NCI-H1092 treated with DMSO at 0.1 percent for 48 hours (cell line): ENCODE measurements at regions not wholly inside any gene's neighbourhood (a gene's known extent, or its start where the extent isn't known, plus 50 kb on each side); places are given as distances from the start of the nearest gene placed in this dataset.
A peak's percentile ranks its signal among the peaks of the same experiment; 100 is the strongest.

Source experiments
- DNase-seq: peaks from one replicate; lab custom pipeline; 2025; lab: John Stamatoyannopoulos, UW

DNA sequence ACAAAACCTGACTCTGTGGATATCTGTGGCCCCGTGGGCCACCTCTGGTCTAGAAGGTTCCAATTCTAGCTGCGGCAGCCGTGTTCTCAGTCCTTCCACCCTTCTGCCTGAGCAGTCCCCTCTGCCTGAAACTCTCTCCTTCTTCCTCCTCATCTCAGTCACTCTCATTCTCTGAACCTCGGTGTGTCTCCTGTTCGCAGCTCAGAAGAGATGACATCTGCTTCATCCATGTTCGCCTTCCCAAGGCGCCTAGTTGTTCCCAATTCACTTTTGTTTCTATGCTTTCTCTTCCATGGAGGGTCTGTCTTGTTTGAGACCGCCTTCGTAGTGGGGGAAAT, 95.5 kb downstream of the CEBPB start:
- DNase-seq: no peak

DNA sequence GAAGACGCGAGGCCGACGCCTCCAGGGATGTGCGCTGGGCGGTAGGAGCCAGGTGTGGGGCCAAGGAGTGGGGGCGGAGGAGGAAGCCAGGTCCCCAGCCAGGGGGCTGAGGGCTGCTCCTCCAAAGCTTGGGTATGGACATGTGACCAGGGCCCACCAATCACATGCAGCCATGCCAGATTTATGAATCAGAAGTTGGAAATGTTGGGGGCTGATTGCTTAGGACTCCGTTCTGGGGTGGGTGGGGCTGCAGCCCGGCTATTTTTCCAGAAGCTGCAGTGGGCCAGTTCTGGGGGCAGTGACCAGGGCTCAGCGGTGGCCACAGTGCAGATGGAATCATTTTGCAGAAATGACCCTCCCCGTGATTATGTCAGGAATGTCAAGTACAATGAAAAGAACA, 96.0 kb downstream of the CEBPB start:
- no peak for DNase-seq

DNA sequence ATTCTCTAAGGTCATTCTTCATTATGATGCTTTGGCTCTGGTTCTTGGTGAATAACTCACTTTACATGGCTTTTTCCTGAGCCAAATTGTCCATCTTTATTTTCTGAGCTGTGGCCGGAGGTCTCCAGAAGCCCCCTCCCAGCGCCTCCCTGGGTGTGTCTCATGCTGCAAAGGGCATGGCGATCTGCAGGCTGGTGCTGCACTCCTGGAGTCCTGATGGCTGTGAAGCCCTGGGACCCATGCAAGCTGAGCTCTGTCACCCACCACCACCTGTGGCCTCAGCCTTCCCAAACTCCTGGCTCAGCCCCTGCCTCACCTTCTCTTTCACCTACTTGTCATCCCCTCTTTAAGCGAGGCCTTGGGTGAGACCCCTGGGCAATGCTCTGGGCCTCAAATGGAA, 96.9 kb downstream of the CEBPB start:
- no peak for DNase-seq

DNA sequence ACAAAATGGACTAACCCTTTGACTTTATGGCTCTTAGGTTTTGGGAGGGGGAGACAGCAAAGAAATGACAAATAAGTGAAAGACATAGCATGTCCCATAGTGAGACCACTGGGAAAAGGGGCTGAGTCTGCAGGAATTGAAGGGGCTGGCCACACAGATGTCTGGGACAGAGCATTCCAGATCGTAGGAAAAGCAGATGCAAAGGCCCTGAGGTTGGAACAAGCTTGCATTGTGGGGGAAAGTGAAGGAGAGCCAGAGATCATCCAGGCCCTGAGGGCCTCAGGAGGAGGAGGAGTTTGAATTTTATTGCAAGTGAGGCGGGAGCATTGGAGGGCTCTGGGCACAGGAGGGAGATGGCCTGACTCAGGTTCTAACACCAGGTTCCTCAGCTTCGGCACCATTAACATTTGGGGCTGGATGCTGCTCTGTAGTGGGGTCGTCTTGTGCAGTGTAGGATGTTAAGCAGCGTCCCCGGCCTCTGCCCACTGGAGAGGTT, 97.5 kb downstream of the CEBPB start:
- no peak for DNase-seq

DNA sequence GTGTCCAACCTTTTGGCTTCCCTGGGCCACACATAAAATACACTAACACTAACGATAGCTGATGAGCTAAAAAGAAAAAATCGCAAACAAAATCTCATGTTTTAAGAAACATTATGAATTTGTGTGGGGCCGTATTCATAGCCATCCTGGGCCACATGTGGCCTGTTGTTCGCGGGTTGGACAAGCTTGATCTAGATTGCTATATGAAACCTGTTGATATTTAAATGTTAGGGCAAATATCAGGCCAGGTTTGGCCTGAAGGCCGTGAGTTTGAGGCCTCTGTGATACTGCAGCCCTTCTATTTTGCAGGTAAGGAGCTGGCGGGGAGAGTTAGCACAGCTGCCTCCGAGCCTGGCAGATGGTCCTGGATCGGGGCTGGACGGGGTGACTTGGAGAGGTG, 99.0 kb downstream of the CEBPB start:
- DNase-seq: no peak

DNA sequence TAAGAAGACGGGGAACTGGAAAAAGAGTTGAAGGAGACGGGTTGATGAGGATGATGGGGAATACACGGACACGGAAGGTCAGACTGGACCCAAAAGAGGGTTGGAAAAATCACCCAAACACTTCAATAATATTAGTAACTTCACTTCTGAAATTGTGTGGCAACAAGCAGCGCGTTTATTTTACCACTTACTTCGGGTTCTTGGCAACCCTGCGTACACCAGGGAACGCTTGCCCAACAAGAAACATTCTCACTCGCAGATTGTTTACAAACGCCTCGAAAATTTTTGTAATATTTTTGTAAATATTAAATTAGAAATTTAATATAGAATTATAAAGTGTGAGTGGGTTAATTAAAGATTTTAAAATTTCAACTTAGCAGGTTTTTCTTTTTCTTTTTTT, 99.5 kb downstream of the CEBPB start:
- no peak for DNase-seq

DNA sequence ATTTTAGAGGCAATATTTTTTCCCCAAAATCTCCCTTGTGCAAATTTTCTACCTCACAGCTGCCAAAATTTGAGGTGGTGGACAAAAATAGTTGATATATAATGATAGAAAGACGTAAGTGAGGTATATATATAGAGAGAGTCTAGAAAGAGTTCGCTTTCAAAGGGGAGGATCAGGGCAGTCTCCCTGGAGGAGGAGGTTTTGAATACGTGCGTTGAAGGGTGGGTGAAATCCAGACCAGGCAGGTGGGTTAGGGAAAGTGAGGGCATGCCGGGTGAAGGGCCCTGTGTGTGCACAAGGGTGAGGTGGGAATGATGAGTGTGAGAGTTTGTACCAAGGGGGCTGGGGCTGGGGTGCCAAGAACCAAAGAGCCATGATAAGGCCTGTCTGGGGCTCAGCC, 100.2 kb downstream of the CEBPB start:
- DNase-seq: no peak

DNA sequence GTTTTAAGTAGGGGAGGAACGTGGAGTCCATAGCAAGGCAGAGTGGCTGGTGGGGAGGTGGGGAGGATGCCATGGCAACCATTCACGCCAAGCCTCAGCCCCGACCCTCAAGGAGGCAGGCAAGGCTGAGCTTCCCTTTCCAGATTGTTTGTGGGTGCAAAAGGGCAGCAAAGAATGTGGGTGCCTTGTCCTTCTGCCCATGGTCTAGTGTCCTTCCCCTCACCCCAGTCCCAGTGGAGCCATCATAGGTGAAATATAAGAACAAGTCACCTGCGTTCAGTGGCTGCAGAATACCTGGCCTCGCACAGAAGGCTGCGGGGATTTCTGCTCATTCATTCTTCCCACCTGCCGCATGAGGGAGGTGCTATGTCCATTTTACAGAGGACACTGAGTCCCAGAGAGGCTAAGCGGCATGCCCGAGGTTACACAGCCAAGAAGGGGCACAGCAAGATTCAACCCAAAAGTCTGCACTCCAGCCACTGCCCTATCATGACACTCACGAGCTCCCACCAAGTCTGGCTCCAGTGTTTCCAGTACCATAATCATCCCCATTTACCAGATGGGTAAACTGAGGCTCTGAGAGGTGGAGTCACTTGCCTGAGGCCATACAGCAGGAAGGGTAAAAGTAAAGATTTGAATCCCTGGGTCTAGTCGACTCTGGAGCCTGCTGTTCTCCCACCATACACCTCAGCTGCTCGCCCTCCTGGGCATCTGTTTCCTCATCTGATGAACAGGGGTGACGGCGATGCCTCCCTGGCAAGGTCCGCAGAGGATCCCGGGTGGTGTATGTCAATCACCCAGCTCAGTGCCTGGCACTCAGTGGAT, 100.8 kb downstream of the CEBPB start:
- no peak for DNase-seq

DNA sequence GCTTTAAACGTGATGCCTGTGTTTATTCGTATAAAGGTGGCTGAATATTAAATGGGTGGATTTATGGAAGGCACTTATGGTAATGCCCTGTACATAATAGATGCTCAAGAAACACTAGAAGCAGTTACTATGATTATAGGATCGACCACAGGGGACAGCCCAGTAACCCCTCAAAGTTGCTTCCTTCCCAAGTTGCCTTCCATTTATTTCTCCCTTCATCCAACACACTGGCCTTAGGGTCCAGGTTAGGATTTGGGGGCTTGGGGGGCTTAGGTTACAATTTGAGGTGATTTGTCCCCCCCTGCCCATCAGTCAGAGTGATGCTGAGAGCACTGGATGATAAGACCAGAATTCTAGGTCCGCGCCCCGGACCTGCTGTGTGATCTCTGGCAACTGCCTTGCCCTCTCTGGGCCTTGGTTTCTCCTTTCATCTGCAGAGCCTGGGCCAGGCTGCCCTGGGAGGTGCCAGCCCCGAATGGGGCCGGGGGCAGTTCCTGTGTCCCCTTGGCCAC, 101.5 kb downstream of the CEBPB start:
- no peak for DNase-seq

DNA sequence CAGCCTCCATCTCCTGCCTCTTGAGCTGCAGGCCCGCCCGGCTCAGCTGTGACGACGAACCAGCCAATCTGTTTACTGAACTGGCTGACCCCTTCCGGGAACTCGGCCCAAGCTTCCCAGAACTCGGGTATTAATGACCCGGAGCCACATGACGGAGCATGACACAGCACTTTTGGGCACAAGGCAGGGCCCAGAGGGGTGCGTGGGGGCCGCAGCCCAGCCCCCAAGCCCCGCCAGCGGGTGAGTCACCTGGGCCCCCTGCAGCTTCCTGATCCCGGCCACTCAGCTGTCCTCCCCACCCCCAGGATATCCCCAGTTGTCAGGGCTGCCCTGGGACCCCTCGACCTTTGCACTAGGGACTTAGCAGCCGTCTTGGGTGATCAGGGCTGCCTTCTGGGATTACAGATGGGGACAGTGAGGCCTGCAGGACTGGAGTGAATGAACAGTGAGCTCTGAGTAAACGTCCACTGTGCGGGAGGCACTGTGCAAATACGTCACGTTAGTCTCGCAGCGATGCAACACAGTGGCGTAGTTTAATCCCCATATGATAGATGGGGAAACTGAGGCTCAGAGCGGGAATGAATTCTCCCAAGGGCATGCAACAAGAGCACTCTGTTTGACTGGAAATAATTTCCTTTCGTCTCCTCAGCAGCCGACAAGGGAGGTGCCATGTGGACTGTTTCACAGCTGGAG, 102.1 kb downstream of the CEBPB start:
- DNase-seq: no peak

DNA sequence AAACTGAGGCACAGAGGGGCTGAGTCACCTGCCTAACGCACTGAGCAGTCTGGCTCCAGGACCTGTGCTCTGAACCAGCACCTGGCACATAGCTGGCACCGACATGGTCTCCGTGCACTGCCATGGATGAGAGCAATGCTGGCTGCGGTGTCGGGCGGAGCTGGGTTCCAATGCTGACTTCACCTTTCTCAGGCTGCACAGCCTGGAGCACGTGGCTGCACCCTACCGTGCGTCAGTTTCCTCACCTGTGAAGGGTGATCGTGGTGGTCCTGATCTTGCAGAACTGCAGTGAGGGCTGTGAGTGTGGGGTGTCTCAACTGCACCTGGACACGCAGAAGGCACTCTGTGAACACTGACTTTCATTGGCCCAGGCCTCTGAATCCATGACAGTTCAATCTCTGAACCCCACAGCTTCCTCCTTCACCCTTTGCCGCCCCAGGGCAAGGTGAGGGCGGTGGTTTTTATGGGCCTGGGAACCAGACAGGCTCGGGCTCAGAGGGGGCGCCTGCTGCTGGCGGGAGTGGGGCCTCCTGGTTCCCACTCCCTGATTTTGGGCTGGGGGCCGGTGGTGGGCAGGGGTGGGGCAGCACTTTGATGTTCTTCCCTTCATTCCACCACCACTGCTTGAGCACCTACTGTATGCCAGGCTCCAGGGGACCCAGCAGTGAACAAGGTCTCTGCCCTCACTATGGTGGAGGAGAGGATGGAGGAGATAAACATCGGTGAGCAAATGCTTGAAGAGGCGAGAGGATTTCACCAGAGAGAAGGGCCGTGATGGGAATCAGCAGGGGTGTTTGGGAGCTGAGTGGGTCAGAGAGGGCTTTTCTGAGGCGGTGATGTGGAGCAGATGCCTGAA, 102.9 kb downstream of the CEBPB start:
- DNase-seq: no peak

DNA sequence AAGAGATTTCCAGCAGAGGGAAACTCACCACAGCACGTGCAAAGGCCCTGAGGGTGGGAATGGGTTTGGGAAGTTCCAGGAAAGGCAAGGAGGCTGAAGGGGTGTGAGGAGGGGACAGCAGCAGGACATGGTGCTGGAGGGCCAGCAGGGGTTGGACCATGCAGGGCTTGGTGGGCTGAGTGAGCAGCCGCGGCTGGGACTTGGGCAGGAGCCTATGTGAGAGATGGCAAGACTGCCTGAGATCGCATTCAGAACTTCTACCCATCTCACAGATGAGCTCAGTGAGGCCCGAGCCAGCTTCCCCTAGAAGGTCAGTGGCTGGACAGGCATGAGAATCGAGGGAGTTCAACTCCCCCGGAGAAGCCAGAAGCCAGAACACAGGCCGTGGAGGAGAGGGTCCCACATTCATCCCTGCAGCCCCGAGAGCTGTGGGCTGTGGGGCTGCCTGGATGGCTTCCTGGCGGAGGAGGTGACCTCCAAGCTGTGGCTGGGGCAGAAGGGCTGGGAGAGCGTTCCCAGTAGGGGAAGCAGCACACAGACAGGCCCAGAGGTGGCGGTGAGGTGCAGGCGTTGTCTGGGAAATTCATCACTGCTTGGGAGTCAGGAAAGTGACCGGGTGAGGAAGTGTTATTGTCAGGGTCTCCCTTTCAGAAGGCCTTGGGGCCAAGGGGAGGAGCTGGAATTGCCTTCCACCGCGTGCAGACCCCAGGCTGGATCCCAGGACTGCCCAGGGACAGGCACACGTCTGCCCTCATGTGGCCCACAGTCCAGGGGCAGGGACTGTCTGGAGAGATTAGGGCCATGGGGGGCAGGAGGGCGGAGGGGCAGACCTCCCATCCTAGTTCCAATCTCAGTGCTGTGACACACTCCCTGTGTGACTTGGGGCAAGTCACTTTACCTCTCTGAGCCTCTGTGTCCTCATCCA, 103.8 kb downstream of the CEBPB start:
- no peak for DNase-seq

DNA sequence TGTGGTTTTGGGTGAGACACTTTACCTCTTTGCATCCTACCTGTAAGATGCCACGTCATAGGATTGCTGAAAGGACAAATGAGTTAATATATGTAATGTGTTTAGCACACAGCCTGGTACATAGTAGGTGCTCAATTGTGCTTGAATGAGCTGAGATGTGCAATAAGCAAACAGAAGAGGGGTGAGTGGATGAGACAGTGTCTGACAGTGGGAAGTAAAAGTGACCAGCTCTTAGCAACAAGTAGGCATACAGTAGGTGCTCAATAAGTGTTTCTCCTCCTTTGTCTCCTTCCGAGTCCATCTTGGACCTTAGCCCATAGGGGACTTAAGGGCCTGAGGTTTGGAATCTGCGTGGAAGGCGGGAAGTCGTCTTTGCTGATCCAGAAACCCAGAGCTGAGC, 104.7 kb downstream of the CEBPB start:
- DNase-seq: peak; percentile 73

DNA sequence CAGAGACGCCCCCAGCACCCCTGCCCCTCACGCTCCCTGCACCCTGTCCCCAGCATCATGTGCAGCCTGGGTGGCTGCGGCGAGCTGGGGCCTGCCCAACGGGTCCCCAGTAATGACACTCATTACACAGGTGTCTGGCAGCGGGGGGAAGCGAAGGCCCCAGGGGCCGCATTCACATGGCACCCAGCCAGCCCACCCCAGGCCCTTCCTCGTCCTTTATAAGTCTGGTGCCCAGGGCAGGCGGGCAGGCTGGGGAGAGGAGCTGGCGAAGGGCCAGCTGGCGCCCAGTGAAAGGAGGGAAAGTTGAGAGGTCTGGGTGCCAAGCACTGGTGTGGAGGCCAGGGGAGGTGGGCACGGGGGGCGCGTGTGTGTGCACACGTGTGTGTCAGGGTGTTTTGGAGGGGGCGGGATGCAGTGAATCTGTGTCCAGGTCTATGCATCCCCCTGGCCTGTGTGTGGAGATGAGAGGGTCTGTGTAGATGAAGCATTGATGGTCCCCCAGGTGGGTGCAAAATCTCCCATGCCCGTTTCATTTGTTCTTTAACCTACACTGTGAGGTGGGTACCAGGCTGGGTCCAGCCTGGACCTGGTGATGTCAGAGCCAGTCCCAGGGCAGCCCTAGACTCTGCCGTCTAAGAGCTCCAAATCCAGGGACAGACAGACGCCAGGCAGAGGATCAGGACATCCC, 105.3 kb downstream of the CEBPB start:
- peak; percentile 82 for DNase-seq

DNA sequence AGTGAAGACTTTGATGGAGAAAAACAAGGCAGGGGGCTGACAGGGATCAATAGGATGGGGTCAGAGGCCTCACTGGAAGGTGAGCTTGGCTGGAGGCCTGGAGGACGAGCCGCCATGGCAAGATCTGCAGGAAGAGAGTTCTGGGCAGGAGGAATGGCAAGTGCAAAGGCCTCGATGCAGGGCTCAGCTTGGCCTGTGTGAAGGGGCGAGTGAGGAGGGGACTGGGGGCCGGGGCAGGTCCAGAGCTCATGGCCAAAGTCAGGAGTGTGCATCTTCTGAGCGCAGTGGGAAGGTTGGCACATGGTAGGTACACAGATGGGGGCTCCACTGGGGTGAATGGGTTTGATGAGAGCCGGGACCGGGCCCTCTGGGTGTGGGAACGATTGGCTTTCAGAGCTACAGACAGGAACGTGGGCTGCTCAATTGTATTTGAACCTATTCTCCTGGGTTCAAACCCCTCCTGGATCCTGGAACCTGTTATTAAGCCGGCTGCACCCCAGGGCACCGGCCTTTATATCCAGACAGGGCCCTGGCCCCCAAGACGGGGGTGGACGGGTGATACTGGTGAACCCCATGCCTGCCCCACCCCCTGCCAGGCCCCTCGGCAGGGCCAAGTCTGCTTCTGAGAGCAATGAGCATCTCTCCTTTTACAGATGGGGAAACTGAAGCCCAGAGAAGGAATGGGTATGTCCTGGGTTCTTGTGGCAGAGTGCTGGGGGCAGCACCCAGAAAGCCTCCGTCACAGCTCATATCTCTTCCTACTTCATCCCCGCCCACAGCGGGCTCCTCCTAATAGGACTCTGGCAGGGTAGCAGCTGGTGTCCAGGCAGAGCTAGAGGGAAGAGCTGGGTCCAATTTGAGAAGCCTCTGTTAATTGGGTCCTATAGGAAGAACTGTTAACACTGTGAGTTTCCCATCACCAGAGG, 106.1 kb downstream of the CEBPB start:
- no peak for DNase-seq

DNA sequence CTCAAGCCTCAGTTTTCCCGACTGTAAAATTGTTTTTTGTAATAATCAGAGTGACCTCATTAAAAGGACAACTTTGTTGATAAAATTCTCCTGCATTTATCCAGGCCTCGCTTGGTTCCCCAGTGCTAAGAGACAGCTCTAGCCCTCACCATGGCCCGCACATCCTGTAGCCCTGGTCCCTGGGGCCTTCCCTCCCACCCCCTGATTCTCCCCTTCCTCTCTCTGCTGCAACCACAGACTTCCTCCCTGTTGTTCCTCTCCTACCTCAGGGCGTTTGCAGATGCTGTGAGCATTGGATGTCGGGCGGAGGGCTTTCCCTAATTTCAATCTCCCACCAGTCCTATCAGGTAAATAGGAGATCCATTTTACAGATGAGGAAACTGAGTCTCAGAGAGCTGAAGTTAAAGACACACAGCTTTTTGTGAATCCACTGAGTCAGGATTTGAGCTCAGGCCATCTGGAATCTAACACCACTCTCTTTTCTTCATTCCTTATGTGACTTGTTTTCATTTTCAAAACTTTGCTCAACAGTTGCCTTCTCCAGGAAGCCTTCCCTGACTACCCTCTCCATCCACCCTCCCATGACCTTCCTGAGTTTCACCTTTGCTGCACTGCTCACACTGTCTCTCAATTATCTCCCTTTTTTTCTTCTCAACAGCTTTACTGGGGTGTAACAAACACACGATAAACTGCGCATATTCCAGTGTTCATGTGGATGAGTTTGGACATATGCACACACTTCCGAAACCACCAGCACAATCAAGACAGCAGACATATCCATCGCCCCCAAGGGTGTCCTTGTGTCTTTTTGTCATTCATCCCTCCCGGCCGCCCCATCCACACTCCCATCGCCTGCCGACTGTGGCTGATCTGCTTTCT, 107.1 kb downstream of the CEBPB start:
- DNase-seq: no peak

DNA sequence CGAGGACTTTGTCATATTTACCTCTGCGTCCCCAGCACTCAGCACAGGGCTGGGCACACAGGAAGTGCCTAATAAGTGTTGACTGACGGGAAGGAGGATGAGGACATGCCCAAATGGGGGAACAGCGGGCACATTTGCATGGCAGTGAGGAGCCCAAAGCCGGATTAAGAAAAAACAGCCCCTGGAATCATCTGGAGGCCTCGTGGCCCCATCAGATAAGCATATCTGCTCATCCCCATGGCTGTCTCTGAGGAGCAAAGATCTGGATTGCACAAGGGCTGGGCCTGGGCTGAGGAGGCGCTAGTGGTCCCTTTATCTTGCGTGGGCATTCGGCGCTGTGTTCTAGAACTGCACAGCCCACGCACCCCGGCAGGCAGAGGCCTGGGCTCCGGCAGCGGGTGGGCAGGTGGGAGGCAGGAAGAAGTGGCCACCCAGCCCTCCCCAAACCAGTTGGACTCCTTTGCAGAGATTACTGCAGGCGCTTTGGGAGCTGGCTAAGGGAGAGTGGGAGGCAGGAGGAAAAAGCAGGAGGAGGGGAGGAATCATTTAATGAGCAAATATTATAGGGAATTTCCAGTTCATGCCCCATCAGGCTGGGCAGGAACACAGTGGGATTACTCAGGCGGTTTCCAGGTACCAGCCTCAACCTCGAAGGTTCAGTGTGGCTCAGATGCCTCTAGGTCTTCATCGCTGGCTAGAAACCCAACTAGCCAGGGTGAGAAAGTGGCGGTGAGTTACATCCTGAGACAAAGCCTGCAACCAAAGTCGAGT, 108.1 kb downstream of the CEBPB start:
- DNase-seq: no peak

DNA sequence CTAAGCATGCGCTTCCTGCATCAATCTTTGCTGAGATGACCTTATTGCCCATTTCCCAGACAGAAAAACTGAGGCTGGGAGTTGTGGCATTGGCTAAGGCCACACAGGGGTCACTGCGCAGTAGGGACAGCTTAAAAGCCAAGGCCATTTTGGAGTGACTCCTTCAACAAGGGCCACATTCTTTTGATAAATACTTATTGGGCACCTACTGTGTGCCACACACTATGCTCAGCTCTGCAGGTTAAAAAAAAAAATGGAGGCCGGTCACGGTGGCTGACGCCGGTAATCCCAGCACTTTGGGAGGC, 108.6 kb downstream of the CEBPB start:
- no peak for DNase-seq
